Activated effector memory CD4-positive, alpha-beta T cell treated with anti-CD3 and anti-CD28 coated beads, Interleukin-2, amount 50 U/mL, for 16 hours (primary cell): ENCODE measurements at regions not wholly inside any gene's neighbourhood (a gene's known extent, or its start where the extent isn't known, plus 50 kb on each side); places are given as distances from the start of the nearest gene placed in this dataset.

Experiments used
- DNase-seq: peaks from one replicate; pipeline ENCODE4 v3.0.0-alpha.2; 2020

- no peak for DNase-seq
These were observed 54.5 kb upstream of the PLXNA2 start for GRCh38 chr1:208298593-208299269.

- no peak for DNase-seq
These were observed 56.0 kb upstream of the PLXNA2 start for GRCh38 chr1:208300084-208300770.

- DNase-seq: no peak
These were observed 58.6 kb upstream of the PLXNA2 start for GRCh38 chr1:208302699-208303238.

- no peak for DNase-seq
These were observed 59.8 kb upstream of the PLXNA2 start for GRCh38 chr1:208303743-208304712.

- no peak for DNase-seq
These were observed 64.0 kb upstream of the PLXNA2 start for GRCh38 chr1:208308221-208308620.

- no peak for DNase-seq
These were observed 65.6 kb upstream of the PLXNA2 start for GRCh38 chr1:208309771-208310170.

GRCh38 chr1:208312706-208313105 is 68.5 kb upstream of the PLXNA2 start:
- no peak for DNase-seq

GRCh38 chr1:208314431-208314830 is 70.2 kb upstream of the PLXNA2 start:
- DNase-seq: no peak

- no peak for DNase-seq
These were observed 74.1 kb upstream of the PLXNA2 start for GRCh38 chr1:208318150-208318734.

- DNase-seq: no peak
These were observed 79.8 kb upstream of the PLXNA2 start for GRCh38 chr1:208324005-208324404.

- no peak for DNase-seq
These were observed 81.8 kb upstream of the PLXNA2 start for GRCh38 chr1:208326033-208326432.

GRCh38 chr1:208329300-208329699 is 85.1 kb upstream of the PLXNA2 start:
- DNase-seq: no peak

- no peak for DNase-seq
These were observed 88.0 kb upstream of the PLXNA2 start for GRCh38 chr1:208332036-208332773.

- no peak for DNase-seq
These were observed 88.6 kb upstream of the PLXNA2 start for GRCh38 chr1:208332774-208333126.

GRCh38 chr1:208333676-208334075 is 89.5 kb upstream of the PLXNA2 start:
- DNase-seq: no peak

GRCh38 chr1:208335371-208336136 is 91.4 kb upstream of the PLXNA2 start:
- DNase-seq: no peak

GRCh38 chr1:208336137-208336518 is 91.9 kb upstream of the PLXNA2 start:
- DNase-seq: no peak

GRCh38 chr1:208339911-208340310 is 95.7 kb upstream of the PLXNA2 start:
- DNase-seq: no peak

- no peak for DNase-seq
These were observed 99.0 kb upstream of the PLXNA2 start for GRCh38 chr1:208343226-208343625.

- no peak for DNase-seq
These were observed 100.1 kb upstream of the PLXNA2 start for GRCh38 chr1:208344202-208344857.

- DNase-seq: no peak
These were observed 103.0 kb upstream of the PLXNA2 start for GRCh38 chr1:208347191-208347590.
